SK-N-DZ (cell line): ENCODE measurements at regions not wholly inside any gene's neighbourhood (a gene's known extent, or its start where the extent isn't known, plus 50 kb on each side); places are given as distances from the start of the nearest gene placed in this dataset.

Experiments
- DNase-seq: peaks from one replicate; pipeline ENCODE4 v3.0.0-alpha.2; 2015; ENCODE audit warnings: low spot score

- no peak for DNase-seq
Measured at GRCh38 chr5:6831678-6832671, 118.7 kb downstream of the TENT4A start.

- DNase-seq = no peak
Measured at GRCh38 chr5:6832994-6833393, 119.8 kb downstream of the TENT4A start.

- DNase-seq = no peak
Measured at GRCh38 chr5:6833406-6833805, 120.2 kb downstream of the TENT4A start.

- DNase-seq = no peak
Measured at GRCh38 chr5:6837095-6837494, 123.9 kb downstream of the TENT4A start.

GRCh38 chr5:6837519-6838110, 124.4 kb downstream of the TENT4A start:
- no peak for DNase-seq

GRCh38 chr5:6838736-6839135, 125.5 kb downstream of the TENT4A start:
- no peak for DNase-seq

- DNase-seq = no peak
Measured at GRCh38 chr5:6840136-6840793, 127.0 kb downstream of the TENT4A start.

- DNase-seq = no peak
Measured at GRCh38 chr5:6843335-6843734, 130.1 kb downstream of the TENT4A start.

GRCh38 chr5:6843821-6844220, 130.6 kb downstream of the TENT4A start:
- no peak for DNase-seq

- no peak for DNase-seq
Measured at GRCh38 chr5:6845856-6846255, 132.6 kb downstream of the TENT4A start.

- DNase-seq = no peak
Measured at GRCh38 chr5:6847870-6848269, 134.6 kb downstream of the TENT4A start.

GRCh38 chr5:6849316-6850105, 136.3 kb downstream of the TENT4A start:
- no peak for DNase-seq

GRCh38 chr5:6850106-6850432, 136.8 kb downstream of the TENT4A start:
- DNase-seq = no peak

GRCh38 chr5:6856653-6857052, 143.4 kb downstream of the TENT4A start:
- no peak for DNase-seq

- no peak for DNase-seq
Measured at GRCh38 chr5:6858419-6858818, 145.2 kb downstream of the TENT4A start.

GRCh38 chr5:6859023-6859422, 145.8 kb downstream of the TENT4A start:
- no peak for DNase-seq

GRCh38 chr5:6859951-6860638, 146.9 kb downstream of the TENT4A start:
- no peak for DNase-seq

- DNase-seq = no peak
Measured at GRCh38 chr5:6861036-6861435, 147.8 kb downstream of the TENT4A start.

- no peak for DNase-seq
Measured at GRCh38 chr5:6861667-6862066, 148.4 kb downstream of the TENT4A start.

GRCh38 chr5:6862306-6862705, 149.1 kb downstream of the TENT4A start:
- no peak for DNase-seq

GRCh38 chr5:6867712-6868111, 154.5 kb downstream of the TENT4A start:
- DNase-seq = no peak
